T1000 (cell line): ENCODE measurements at regions not wholly inside any gene's neighbourhood (a gene's known extent, or its start where the extent isn't known, plus 50 kb on each side); places are given as distances from the start of the nearest gene placed in this dataset.
A peak's percentile ranks its signal among the peaks of the same experiment; 100 is the strongest.

Source experiments
- DNase-seq: peaks from one replicate; lab custom pipeline; 2025; ENCODE audit warnings: mixed read lengths; lab: John Stamatoyannopoulos, UW

GRCh38 chr20:60900618-60901017, 351.4 kb upstream of the CDH4 start:
- DNase-seq = no peak

GRCh38 chr20:60901831-60902230, 350.2 kb upstream of the CDH4 start:
- no peak for DNase-seq

- DNase-seq = no peak
These were observed 348.6 kb upstream of the CDH4 start for GRCh38 chr20:60903325-60903971.

DNA sequence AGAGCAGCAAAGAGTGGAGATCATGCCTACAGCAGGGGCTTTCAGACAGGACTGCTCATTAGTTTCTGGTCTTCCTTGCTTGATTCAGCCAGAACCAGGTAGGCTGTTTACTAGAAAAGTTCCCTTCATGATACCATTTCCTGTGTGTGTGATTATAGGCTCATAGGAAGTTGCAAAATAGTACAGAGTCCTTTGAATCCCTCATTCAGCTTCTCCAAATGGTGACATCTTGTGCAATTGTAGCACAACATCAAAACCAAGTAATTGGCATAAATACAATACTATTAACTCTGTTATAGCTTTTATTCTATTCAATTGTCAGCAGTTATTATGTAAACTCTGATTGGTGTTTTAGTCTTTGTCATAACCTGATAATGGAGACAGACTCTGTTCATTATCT, 347.3 kb upstream of the CDH4 start:
- no peak for DNase-seq

DNA sequence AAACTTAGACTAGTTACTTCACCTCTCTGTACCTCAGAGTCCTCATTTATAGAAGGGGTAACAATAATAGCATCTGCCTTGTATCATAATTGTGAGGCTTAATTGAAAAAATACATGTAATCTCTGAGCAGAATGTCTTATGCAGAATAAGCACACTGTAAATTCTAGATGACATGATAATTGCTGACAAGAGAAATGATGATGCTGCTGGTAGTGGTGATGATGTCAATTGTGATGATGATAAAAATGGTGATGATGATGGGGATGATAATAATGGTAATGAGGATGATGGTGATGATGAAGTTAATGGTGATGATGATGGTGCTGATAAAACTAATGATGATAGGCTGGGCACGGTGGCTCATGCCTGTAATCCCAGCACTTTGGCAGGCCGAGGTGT, 346.1 kb upstream of the CDH4 start:
- no peak for DNase-seq

DNA sequence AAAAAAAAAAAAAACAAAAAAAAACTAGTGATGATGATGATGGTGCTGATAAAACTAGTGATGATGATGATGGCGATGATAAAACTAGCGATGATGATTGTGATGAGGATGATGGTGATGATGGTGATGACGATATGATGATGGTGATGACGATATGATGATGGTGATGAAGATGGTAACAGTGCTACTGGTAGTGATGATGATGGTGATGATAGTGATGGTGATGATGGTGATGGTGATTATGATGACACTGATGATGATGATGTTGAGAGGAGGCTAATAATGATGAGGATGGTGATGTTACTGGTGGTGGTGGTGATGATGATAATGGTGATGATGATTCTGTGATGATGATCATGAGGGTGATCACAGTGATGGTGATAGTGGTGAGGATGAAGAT, 345.5 kb upstream of the CDH4 start:
- DNase-seq = no peak

DNA sequence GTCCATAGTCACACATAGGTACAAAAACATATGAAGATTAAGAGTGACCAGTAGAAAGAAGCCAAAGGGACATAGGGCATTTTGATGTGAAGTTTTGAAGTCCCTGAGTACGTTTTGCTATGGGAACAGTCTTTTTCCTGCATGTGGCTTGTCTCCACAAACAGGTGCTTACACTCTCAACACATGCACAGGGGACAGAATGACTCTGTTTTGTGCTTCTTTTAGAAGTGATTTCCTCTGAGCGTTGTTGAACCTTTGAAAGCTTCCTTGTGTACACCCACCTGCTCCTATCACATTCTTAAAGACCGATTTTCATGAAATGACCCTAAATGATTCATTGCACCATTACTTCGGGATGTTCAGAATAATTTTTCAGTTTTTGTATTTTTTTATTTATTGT, 338.8 kb upstream of the CDH4 start:
- DNase-seq = no peak

- peak; percentile 0 for DNase-seq
These were observed 330.9 kb upstream of the CDH4 start for GRCh38 chr20:60921022-60921622.

- no peak for DNase-seq
These were observed 325.2 kb upstream of the CDH4 start for GRCh38 chr20:60926831-60927230.

- DNase-seq = no peak
These were observed 323.7 kb upstream of the CDH4 start for GRCh38 chr20:60928341-60928740.

DNA sequence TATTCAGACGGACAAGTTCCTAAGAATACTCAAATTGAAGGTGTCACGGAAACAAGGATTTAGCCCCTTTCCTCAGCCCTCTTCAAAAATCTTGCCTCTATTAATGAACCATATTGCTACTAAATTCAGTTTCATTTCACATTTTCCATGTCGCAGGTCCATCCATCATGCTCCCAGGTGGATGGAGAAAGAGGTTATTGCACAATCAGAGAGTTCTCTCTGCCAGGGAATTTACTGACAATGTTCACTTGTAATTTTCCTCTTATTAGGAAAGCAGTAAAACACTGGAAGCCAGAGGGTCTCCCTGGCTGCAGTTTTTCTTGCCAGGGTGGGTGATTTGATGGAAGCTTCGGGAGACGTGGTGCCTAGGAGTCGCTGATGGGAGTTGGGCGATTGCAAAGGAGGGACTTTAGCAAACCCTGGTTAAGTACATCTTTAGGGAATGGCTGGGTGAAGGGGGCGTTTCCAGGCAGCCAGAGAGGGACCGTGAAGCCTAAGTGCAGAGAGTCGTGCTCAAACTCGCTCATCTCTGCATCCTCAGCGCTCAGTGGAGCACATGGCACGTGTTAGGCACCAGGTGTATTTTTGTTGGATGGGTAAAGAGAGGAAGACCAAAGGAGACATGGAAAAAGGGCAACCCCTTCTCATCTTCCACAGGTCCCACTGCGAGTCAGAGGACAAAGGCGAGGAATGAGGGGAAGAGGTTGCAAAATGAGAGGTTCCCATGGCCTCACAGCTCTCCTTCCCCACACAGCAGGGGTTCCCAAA, 321.9 kb upstream of the CDH4 start:
- DNase-seq = no peak

DNA sequence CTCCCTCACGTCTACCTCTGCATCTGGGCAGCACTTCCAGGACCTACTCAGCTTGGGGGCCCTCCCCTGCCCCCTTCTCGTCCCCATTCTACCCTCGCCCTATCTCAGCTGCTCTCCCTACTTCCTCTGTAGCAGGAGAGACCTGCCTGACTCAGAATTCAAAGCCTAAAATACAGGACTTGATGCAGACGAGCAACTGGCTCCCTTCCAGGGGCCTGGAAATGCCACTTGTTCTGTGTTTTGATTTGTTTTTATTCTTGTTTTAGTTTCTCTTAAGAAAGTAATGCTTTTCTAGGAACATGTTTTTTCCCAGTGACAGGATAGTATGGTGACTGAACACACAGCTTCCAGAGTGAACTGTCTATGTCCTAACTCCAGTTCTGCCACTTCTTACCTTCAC, 320.4 kb upstream of the CDH4 start:
- DNase-seq = no peak

DNA sequence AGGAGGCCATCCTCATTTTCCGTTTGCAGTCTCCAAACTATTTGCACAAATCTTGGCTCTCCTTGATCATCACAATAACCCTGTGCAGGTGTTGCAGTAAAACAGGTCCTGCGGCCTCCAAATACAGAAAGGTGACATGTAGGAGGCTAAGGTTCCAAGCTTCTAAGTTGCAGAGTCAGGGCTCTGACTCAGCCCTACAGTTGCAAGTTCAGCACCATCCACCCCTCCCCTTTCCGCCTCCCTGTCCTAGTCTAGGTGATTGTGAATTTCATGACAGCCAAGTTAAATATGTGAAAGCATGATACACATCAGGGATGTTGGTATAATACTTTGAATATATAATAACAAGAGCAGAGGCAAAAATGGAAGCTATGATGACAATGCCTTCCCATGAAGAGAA, 317.3 kb upstream of the CDH4 start:
- no peak for DNase-seq

GRCh38 chr20:60935971-60936370, 316.1 kb upstream of the CDH4 start:
- DNase-seq = no peak

DNA sequence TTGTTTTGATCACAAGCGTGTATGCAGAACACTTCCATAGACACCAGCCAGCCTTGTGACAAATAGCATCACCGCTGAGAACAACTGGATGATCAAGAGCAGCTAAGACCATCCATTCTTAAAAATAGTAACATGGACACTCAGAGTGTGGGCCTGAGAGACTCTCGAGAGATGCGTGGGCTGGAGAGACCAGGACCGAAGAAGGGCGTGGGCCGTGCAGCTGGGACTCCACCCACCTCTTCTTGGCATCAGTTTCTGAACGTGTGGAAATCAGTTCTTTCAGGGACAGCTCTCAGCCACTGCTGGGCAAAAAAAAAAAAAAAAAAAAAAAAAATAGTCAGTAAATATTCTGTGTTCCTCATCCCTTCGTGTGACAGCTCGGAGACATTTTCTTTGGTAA, 314.5 kb upstream of the CDH4 start:
- DNase-seq = no peak

DNA sequence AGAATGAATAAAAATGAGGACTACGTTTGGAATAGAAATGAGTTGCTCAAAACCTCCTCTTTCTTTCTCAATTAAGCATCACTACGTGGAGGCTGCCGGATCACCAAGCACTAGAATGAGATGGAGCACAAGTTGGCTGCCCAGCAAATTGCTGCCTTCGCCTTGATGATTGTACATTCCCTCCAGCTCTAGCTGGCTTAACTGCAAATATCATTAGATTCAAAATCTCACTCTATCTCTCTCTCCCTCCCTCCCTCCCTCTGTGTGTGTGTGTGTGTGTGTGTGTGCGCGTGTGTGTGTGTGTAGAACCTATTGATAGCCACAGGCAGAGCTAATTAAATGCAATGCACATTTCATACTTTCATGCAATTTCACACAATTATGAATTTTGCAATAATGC, 310.7 kb upstream of the CDH4 start:
- no peak for DNase-seq

- no peak for DNase-seq
These were observed 304.2 kb upstream of the CDH4 start for GRCh38 chr20:60947819-60948218.

- DNase-seq = no peak
These were observed 303.8 kb upstream of the CDH4 start for GRCh38 chr20:60948224-60948623.

GRCh38 chr20:60950561-60950960, 301.5 kb upstream of the CDH4 start:
- DNase-seq = no peak

- no peak for DNase-seq
These were observed 301.1 kb upstream of the CDH4 start for GRCh38 chr20:60950974-60951373.

DNA sequence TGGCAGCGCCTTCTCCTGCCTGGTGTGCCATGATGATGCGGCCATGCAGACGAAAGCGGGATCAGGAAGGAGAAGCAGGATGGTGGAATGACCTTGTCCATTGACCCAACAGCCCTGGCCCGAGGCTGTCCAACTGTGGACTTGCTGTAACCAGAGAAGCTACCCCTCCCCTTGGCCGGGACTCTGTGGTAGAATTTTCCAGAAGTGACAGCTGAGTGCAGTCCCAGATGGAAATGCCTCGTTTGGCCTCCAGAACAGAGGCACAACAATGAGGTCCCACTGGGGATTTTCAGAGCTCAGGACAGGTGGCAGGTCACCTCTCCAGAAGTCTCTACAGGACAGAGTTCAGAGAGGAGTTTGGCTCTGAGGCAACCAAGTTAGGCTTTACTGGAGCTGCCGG, 299.2 kb upstream of the CDH4 start:
- no peak for DNase-seq

- DNase-seq = no peak
These were observed 298.7 kb upstream of the CDH4 start for GRCh38 chr20:60953321-60953720.

- no peak for DNase-seq
These were observed 296.4 kb upstream of the CDH4 start for GRCh38 chr20:60955706-60956105.

- DNase-seq = no peak
These were observed 295.9 kb upstream of the CDH4 start for GRCh38 chr20:60956194-60956593.
